ENCODE measurements at regions not wholly inside any gene's neighbourhood (a gene's known extent, or its start where the extent isn't known, plus 50 kb on each side); places are given as distances from the start of the nearest gene placed in this dataset.

DNA sequence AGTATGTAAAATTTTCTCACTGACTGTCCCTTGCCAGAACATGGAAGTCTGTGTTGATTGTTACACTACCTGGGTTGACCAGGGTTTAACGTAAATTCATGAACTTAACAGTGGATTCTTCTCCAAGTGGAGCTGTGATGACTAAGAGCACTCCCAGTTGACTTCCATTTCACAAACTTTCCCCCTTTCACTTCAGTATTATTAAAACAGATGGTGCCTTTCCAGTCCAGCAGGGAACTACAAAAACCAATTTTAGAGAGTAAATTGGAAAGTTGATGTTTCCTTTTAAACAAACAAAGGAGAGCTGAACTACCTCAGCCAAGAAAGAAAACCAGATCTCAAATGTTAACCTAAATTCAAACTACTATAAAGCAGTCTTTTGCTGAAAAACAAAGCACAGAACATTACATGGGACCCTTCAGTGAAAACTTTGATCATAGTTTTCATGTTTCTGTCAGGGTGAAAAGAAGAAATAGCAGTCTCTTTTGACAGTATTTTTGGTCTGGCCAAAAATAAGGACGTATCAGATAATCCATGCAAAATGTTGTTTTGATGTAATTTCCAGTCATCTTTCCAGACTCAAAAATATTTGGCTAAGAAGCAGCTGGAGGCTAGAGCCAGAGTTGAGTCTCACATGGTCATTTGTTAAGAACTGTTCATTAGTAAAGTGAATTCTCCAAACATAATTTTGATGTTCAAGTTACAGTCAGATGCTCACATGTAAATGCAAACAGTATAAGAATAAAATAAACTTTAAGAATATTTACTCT is 479.9 kb upstream of the AKR1E2 start:
- DNase-seq = no peak
- no peak overlapping the region for H4K5ac ChIP-seq (ENCODE audit: insufficient read length, low read depth, low read length)
- no peaks in the 10 kb centered on the region for H3K79me1 ChIP-seq (ENCODE audit: insufficient read depth, low read depth, low read length, poor library complexity, severe bottlenecking)
- H3K27ac Mint-ChIP-seq = no peak overlapping the region
- no peaks in the 10 kb centered on the region for H3K27me3 Mint-ChIP-seq (ENCODE audit: low read depth)
- H3K23ac ChIP-seq (ENCODE audit: insufficient read length, low read depth, low read length) = no peak overlapping the region
- H3K23me2 ChIP-seq (ENCODE audit: insufficient read length, low read depth, low read length, poor library complexity, severe bottlenecking) = no peaks in the 10 kb centered on the region
- H3K18ac ChIP-seq (ENCODE audit: insufficient read length, low read depth, low read length) = no peak overlapping the region
- H4K8ac ChIP-seq (replicated peaks; ENCODE audit: insufficient read length, low read depth, low read length) = no peak overlapping the region
- no peak overlapping the region for H2AK5ac ChIP-seq (ENCODE audit: insufficient read length, low read length)
- no peak overlapping the region for H2BK12ac ChIP-seq (ENCODE audit: insufficient read length, low read depth, low read length)
- no peaks in the 10 kb centered on the region for H3K9me3 Mint-ChIP-seq
- no peak overlapping the region for H2BK120ac ChIP-seq (ENCODE audit: low read depth, low read length, poor library complexity, severe bottlenecking)
- no peak overlapping the region for H2BK5ac ChIP-seq (ENCODE audit: insufficient read length, low read length)
- no peak overlapping the region for H3K56ac ChIP-seq (ENCODE audit: insufficient read length, low read depth, low read length)
- no peak overlapping the region for H3K4me2 ChIP-seq (ENCODE audit: insufficient read depth, insufficient read length, low read length)
- H2BK20ac ChIP-seq (ENCODE audit: low read depth, low read length, poor library complexity, severe bottlenecking) = no peak overlapping the region
- no peak overlapping the region for H3K14ac ChIP-seq (ENCODE audit: insufficient read depth, low read length)
- no peak overlapping the region for H3K9ac ChIP-seq (ENCODE audit: extremely low read depth, insufficient read length, low read length)
- no peaks in the 10 kb centered on the region; a peak in 1 of 7 replicates for H3K36me3 Mint-ChIP-seq (ENCODE audit: insufficient read depth in 1 of 3, low read depth in 3 of 3)
- no peaks in the 10 kb centered on the region for H3K9me3 ChIP-seq (ENCODE audit: control insufficient read depth, low read depth, low read length)
- TF ChIP-seq, protein P1, sequence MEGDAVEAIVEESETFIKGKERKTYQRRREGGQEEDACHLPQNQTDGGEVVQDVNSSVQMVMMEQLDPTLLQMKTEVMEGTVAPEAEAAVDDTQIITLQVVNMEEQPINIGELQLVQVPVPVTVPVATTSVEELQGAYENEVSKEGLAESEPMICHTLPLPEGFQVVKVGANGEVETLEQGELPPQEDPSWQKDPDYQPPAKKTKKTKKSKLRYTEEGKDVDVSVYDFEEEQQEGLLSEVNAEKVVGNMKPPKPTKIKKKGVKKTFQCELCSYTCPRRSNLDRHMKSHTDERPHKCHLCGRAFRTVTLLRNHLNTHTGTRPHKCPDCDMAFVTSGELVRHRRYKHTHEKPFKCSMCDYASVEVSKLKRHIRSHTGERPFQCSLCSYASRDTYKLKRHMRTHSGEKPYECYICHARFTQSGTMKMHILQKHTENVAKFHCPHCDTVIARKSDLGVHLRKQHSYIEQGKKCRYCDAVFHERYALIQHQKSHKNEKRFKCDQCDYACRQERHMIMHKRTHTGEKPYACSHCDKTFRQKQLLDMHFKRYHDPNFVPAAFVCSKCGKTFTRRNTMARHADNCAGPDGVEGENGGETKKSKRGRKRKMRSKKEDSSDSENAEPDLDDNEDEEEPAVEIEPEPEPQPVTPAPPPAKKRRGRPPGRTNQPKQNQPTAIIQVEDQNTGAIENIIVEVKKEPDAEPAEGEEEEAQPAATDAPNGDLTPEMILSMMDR (conservative IDR thresholded peaks at IDR 0.05) = no peak
- H2AFZ ChIP-seq (ENCODE audit: low read length) = no peak overlapping the region
- H2BK15ac ChIP-seq (ENCODE audit: low read depth, low read length) = no peak overlapping the region
- no peak overlapping the region for H3K4me3 Mint-ChIP-seq
- H3K27me3 ChIP-seq (ENCODE audit: insufficient read depth, low read length) = no peaks in the 10 kb centered on the region
- no peak overlapping the region for H4K91ac ChIP-seq (ENCODE audit: insufficient read length, low read depth, low read length)
- H3K4me1 Mint-ChIP-seq = peaks cover 3 to 9% of the 10 kb centered on the region in 2 experiments
- H3T11ph ChIP-seq (ENCODE audit: low read length) = no peak overlapping the region
- H4K20me1 ChIP-seq (ENCODE audit: control insufficient read depth, insufficient read depth, insufficient read length) = no peaks in the 10 kb centered on the region
- H3K79me2 ChIP-seq (ENCODE audit: insufficient read depth, low read length) = no peaks in the 10 kb centered on the region
- no peak overlapping the region for H3K4ac ChIP-seq (ENCODE audit: low read depth, low read length)
- no peak overlapping the region for H3K27ac ChIP-seq (ENCODE audit: insufficient read length, low read depth, low read length)
- no peaks in the 10 kb centered on the region; the same call in 1 of the 2 replicates for H3K4me1 ChIP-seq (ENCODE audit: insufficient read depth, low read length)
- no CpG with 5 or more reads among the region's 2 CpGs for WGBS (ENCODE audit: extremely low coverage, insufficient read length, low lambda C conversion rate)
